ENCODE measurements at regions not wholly inside any gene's neighbourhood (a gene's known extent, or its start where the extent isn't known, plus 50 kb on each side); places are given as distances from the start of the nearest gene placed in this dataset.

DNA sequence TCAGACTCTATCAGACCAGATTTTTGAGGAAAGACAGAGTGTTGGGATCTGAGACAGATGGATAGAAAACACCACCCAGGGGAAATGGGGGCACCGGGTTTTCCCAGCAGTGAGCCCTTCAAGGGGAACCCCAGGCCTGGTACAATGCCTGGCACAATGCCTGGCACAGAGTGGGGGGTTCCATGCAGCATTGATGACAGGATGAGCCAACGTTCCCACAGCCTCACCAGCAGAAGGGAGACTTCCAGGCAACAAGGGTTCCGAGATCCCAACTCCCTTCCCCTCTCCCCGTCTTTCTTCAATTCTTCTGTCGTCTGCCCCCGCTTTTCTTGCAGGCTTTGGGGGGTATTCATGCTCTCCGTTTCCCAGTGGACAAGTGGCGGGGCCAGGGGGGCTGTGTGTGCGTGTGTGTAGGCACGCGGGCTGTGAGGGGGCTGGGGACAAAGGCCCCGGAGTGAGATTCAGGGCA, 132.1 kb upstream of the HAAO start:
- DNase-seq (ENCODE audit: low read depth in 1 of 2, low spot score in 1 of 2) = no peak
- no peak for TF ChIP-seq POLR2AphosphoS5 (IDR thresholded peaks at IDR 0.05; ENCODE audit: low read depth)
- TF ChIP-seq, protein P1, sequence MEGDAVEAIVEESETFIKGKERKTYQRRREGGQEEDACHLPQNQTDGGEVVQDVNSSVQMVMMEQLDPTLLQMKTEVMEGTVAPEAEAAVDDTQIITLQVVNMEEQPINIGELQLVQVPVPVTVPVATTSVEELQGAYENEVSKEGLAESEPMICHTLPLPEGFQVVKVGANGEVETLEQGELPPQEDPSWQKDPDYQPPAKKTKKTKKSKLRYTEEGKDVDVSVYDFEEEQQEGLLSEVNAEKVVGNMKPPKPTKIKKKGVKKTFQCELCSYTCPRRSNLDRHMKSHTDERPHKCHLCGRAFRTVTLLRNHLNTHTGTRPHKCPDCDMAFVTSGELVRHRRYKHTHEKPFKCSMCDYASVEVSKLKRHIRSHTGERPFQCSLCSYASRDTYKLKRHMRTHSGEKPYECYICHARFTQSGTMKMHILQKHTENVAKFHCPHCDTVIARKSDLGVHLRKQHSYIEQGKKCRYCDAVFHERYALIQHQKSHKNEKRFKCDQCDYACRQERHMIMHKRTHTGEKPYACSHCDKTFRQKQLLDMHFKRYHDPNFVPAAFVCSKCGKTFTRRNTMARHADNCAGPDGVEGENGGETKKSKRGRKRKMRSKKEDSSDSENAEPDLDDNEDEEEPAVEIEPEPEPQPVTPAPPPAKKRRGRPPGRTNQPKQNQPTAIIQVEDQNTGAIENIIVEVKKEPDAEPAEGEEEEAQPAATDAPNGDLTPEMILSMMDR (IDR thresholded peaks at IDR 0.05; ENCODE audit: insufficient read depth, low read length) = no peak
- TF ChIP-seq SPI1 (IDR thresholded peaks at IDR 0.05; ENCODE audit: borderline replicate concordance, low read depth) = no peak
- TF ChIP-seq, protein P2, sequence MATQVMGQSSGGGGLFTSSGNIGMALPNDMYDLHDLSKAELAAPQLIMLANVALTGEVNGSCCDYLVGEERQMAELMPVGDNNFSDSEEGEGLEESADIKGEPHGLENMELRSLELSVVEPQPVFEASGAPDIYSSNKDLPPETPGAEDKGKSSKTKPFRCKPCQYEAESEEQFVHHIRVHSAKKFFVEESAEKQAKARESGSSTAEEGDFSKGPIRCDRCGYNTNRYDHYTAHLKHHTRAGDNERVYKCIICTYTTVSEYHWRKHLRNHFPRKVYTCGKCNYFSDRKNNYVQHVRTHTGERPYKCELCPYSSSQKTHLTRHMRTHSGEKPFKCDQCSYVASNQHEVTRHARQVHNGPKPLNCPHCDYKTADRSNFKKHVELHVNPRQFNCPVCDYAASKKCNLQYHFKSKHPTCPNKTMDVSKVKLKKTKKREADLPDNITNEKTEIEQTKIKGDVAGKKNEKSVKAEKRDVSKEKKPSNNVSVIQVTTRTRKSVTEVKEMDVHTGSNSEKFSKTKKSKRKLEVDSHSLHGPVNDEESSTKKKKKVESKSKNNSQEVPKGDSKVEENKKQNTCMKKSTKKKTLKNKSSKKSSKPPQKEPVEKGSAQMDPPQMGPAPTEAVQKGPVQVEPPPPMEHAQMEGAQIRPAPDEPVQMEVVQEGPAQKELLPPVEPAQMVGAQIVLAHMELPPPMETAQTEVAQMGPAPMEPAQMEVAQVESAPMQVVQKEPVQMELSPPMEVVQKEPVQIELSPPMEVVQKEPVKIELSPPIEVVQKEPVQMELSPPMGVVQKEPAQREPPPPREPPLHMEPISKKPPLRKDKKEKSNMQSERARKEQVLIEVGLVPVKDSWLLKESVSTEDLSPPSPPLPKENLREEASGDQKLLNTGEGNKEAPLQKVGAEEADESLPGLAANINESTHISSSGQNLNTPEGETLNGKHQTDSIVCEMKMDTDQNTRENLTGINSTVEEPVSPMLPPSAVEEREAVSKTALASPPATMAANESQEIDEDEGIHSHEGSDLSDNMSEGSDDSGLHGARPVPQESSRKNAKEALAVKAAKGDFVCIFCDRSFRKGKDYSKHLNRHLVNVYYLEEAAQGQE (IDR thresholded peaks at IDR 0.05; ENCODE audit: insufficient replicate concordance, low read depth) = no peak
- TF ChIP-seq GABPA (IDR thresholded peaks at IDR 0.05; ENCODE audit: low read depth) = no peak
- Histone ChIP-seq H3K27ac (replicated peaks) (no peak overlapping the region), H3K27me3 (ENCODE audit: insufficient read depth, poor library complexity, severe bottlenecking) (no peaks in the 10 kb centered on the region), H3K4me3 (replicated peaks; ENCODE audit: insufficient read depth, low read length) (no peak overlapping the region)

DNA sequence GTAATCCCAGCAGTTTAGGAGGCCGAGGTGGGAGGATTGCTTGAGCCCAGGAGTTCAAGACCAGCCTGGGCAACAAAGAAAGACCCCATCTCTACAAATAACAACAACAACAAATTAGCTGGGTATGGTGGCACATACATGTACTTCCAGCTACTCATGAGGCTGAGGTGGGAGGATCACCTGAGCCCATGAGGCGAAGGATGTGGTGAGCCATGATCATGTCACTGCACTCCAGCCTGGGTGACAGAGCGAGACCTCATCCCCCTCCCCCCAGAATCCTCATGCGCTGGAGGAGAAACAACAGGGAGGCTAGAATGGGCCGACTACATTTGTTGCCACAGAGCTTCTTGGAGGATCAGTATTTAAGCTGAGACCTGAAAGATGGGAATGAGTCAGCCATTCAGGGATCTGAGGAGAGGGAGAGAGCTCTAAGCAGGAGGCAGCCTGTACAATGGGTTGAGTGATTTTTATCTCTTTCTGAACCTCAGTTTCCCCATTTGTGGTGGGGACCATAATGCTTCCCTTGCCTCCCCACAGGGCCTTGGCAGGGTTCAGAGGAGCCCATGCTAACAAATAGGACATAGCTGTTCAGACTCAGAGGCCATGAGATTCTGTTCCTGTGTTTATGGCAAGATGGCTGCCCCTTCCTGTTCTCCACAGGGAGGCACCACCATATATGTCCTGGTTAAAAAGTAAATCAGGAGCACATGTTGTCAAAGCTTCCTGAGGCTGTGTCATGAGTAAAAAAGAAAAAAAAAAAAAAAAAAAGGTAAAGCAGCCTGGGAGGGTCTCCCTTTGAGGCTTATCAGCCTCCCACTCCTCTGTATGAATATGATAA, 131.4 kb upstream of the HAAO start:
- no peak overlapping the region for H3K27ac ChIP-seq (replicated peaks)
- TF ChIP-seq, protein P2 (IDR thresholded peaks at IDR 0.05; ENCODE audit: insufficient replicate concordance, low read depth) = no peak
- TF ChIP-seq GABPA (IDR thresholded peaks at IDR 0.05; ENCODE audit: low read depth) (no peak), POLR2AphosphoS5 (IDR thresholded peaks at IDR 0.05; ENCODE audit: low read depth) (no peak), SPI1 (IDR thresholded peaks at IDR 0.05; ENCODE audit: borderline replicate concordance, low read depth) (no peak)
- TF ChIP-seq, protein P1 (IDR thresholded peaks at IDR 0.05; ENCODE audit: insufficient read depth, low read length) = no peak
- H3K4me3 ChIP-seq (replicated peaks; ENCODE audit: insufficient read depth, low read length) = no peak overlapping the region
- no peak for DNase-seq (ENCODE audit: low read depth in 1 of 2, low spot score in 1 of 2)
- H3K27me3 ChIP-seq (ENCODE audit: insufficient read depth, poor library complexity, severe bottlenecking) = no peaks in the 10 kb centered on the region

DNA sequence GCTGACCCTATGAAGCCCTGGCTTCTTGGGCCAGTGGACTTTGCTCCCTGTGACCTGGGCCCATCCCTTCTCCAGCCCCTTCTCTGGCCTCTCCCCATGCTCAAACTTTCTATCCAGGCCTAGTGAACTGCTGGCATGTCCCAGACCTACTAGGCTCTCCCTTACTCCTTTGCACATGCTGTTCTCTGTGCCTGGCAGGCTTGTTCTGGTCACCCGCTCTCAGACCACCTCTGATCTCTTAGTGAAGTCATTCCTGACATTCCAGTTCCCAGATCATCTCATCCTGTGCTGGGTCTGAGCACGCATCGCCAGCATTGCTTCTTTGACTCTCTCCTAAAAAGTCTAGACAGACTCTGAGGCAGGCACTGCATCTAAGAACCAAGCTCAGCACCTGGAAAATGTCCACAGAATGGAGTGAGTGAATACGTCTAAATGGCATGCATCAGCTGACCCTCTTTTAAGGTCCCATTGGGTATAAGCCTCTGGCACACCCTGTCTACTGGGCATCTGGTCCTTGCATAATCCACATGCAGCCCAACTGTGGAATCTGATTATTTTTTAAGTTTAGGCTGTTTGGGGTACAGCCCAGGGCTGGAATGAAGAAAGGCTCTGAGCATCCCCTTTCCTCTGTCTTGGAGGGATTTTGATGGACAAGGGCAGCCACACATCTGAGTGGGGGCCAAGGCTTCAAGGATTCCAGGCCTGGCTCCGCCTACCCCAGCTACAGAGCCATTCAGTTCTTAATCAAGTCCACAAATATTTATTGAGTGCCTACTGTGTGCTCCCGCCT, 130.6 kb upstream of the HAAO start:
- TF ChIP-seq, protein P1 (IDR thresholded peaks at IDR 0.05; ENCODE audit: insufficient read depth, low read length) = no peak
- TF ChIP-seq GABPA (IDR thresholded peaks at IDR 0.05; ENCODE audit: low read depth) (no peak), POLR2AphosphoS5 (IDR thresholded peaks at IDR 0.05; ENCODE audit: low read depth) (no peak), SPI1 (IDR thresholded peaks at IDR 0.05; ENCODE audit: borderline replicate concordance, low read depth) (no peak)
- TF ChIP-seq, protein P2 (IDR thresholded peaks at IDR 0.05; ENCODE audit: insufficient replicate concordance, low read depth) = no peak
- no peak for DNase-seq (ENCODE audit: low read depth in 1 of 2, low spot score in 1 of 2)
- Histone ChIP-seq H3K27me3 (ENCODE audit: insufficient read depth, poor library complexity, severe bottlenecking) (no peaks in the 10 kb centered on the region), H3K27ac (replicated peaks) (no peak overlapping the region), H3K4me3 (replicated peaks; ENCODE audit: insufficient read depth, low read length) (no peak overlapping the region)
